NCI-H187 (cell line): ENCODE measurements at regions not wholly inside any gene's neighbourhood (a gene's known extent, or its start where the extent isn't known, plus 50 kb on each side); places are given as distances from the start of the nearest gene placed in this dataset.
"Not testable (repeated sequence)": the region's sequence is repeated elsewhere in the genome, so short reads cannot be mapped to it uniquely, and the experiment has no call there.

Experiments
- DNase-seq, 2 experiments: peaks; one replicate each; lab custom pipeline; 2025; lab: John Stamatoyannopoulos, UW

GRCh38 chr2:131738996-131739434, 211.3 kb downstream of the CCDC74A start:
- not testable (repeated sequence) for DNase-seq

- DNase-seq: no peak
These were observed 226.2 kb downstream of the CCDC74A start for GRCh38 chr2:131753640-131754561.

GRCh38 chr2:131754929-131755720, 227.4 kb downstream of the CCDC74A start:
- DNase-seq: no peak

GRCh38 chr2:131756141-131756907, 228.6 kb downstream of the CCDC74A start:
- no peak for DNase-seq

GRCh38 chr2:131758941-131759340, 231.3 kb downstream of the CCDC74A start:
- DNase-seq: not testable (repeated sequence)

- not testable (repeated sequence) for DNase-seq
These were observed 247.4 kb downstream of the CCDC74A start for GRCh38 chr2:131774955-131775555.

- not testable (repeated sequence) for DNase-seq
These were observed 248.3 kb downstream of the CCDC74A start for GRCh38 chr2:131775903-131776506.

- not testable (repeated sequence) for DNase-seq
These were observed 252.8 kb downstream of the CCDC74A start for GRCh38 chr2:131780446-131780845.

- no peak for DNase-seq
These were observed 273.6 kb downstream of the CCDC74A start for GRCh38 chr2:131801210-131801744.

- DNase-seq: not testable (repeated sequence)
These were observed 274.2 kb downstream of the CCDC74A start for GRCh38 chr2:131801745-131802350.

- DNase-seq: not testable (repeated sequence)
These were observed 274.7 kb downstream of the CCDC74A start for GRCh38 chr2:131802351-131802836.

GRCh38 chr2:131803237-131803636, 275.5 kb downstream of the CCDC74A start:
- not testable (repeated sequence) for DNase-seq

- DNase-seq: not testable (repeated sequence)
These were observed 284.9 kb downstream of the CCDC74A start for GRCh38 chr2:131812605-131813004.

- DNase-seq: not testable (repeated sequence)
These were observed 285.7 kb downstream of the CCDC74A start for GRCh38 chr2:131813378-131813777.

GRCh38 chr2:131818267-131818973, 290.7 kb downstream of the CCDC74A start:
- DNase-seq: not testable (repeated sequence)

GRCh38 chr2:131822237-131822721, 294.6 kb downstream of the CCDC74A start:
- DNase-seq: not testable (repeated sequence)

- DNase-seq: not testable (repeated sequence)
These were observed 295.4 kb downstream of the CCDC74A start for GRCh38 chr2:131823058-131823457.

GRCh38 chr2:131824986-131825385, 297.3 kb downstream of the CCDC74A start:
- DNase-seq: not testable (repeated sequence)

- DNase-seq: no peak
These were observed 299.9 kb downstream of the CCDC74A start for GRCh38 chr2:131827481-131828163.
